Neuronal stem cell (in vitro differentiated cells): ENCODE measurements at regions not wholly inside any gene's neighbourhood (a gene's known extent, or its start where the extent isn't known, plus 50 kb on each side); places are given as distances from the start of the nearest gene placed in this dataset.

Experiments used
- DNase-seq: peaks from one replicate; pipeline ENCODE4 v3.0.0-alpha.2; 2013; ENCODE audit warnings: low spot score
- H2AFZ ChIP-seq: one replicate; pipeline ENCODE4 v1.6.1; 2013; ENCODE audit warnings: mild to moderate bottlenecking, low read length, inconsistent platforms
- H2AK5ac ChIP-seq: 2 replicates; pipeline ENCODE4 v1.6.1; 2013; ENCODE audit warnings: low read depth, mild to moderate bottlenecking, inconsistent platforms, low read length, moderate library complexity, mixed read lengths
- H2BK120ac ChIP-seq: 2 replicates; pipeline ENCODE4 v1.6.1; 2013; ENCODE audit warnings: low read depth, mild to moderate bottlenecking, inconsistent platforms, low read length, moderate library complexity, mixed read lengths
- H2BK12ac ChIP-seq: one replicate; pipeline ENCODE4 v1.6.1; 2013; ENCODE audit warnings: low read length, inconsistent platforms
- H2BK15ac ChIP-seq: 2 replicates; pipeline ENCODE4 v1.6.1; 2013; ENCODE audit warnings: mild to moderate bottlenecking, low read length, inconsistent platforms, mixed read lengths
- H2BK5ac ChIP-seq: one replicate; pipeline ENCODE4 v1.6.1; 2013; ENCODE audit warnings: inconsistent platforms, mild to moderate bottlenecking, low read length, moderate library complexity
- H3K14ac ChIP-seq: one replicate; pipeline ENCODE4 v1.6.1; 2013; ENCODE audit warnings: low read length, inconsistent platforms
- H3K18ac ChIP-seq: 2 replicates; pipeline ENCODE4 v1.6.1; 2013; ENCODE audit warnings: low read length, inconsistent platforms
- H3K23ac ChIP-seq: 2 replicates; pipeline ENCODE4 v1.6.1; 2013; ENCODE audit warnings: low read depth, mild to moderate bottlenecking, mixed read lengths, low read length, inconsistent platforms; ENCODE audit not compliant: poor library complexity
- H3K27ac ChIP-seq: replicated peaks from 3 replicates; pipeline ENCODE4 v1.5.1; 2013; ENCODE audit warnings: low read length, inconsistent platforms
- H3K27me3 ChIP-seq, 3 experiments: 2 replicates each; pipeline ENCODE4 v1.6.1; 2013; ENCODE audit warnings: low read length in 3 of 3, mild to moderate bottlenecking in 2 of 3, inconsistent platforms in 1 of 3, low read depth in 1 of 3, mixed read lengths in 1 of 3, moderate library complexity in 1 of 3; ENCODE audit not compliant: control insufficient read depth in 3 of 3, insufficient read depth in 3 of 3
- H3K36me3 ChIP-seq, 2 donors: replicated peaks in 1 of 2; 2 replicates each; pipeline ENCODE4 v1.6.1; 2013; ENCODE audit warnings: low read length in 2 of 2; ENCODE audit not compliant: control insufficient read depth in 2 of 2, insufficient read depth in 2 of 2
- H3K4ac ChIP-seq: 2 replicates; pipeline ENCODE4 v1.6.1; 2013; ENCODE audit warnings: inconsistent platforms, mild to moderate bottlenecking, low read length, moderate library complexity
- H3K4me1 ChIP-seq, 2 donors: 1 replicate in 1 of 2; 2 replicates in 1 of 2; pipeline ENCODE4 v1.6.1; 2013; ENCODE audit warnings: low read length in 2 of 2, low read depth in 1 of 2; ENCODE audit not compliant: control insufficient read depth in 2 of 2, insufficient read depth in 1 of 2
- H3K4me2 ChIP-seq: one replicate; pipeline ENCODE4 v1.6.1; 2013; ENCODE audit warnings: mild to moderate bottlenecking, low read length, inconsistent platforms; ENCODE audit not compliant: insufficient read depth, poor library complexity, severe bottlenecking
- H3K4me3 ChIP-seq, 2 donors: 2 replicates each; pipeline ENCODE4 v1.5.1; 2013; ENCODE audit warnings: low read length in 2 of 2, mild to moderate bottlenecking in 2 of 2, inconsistent platforms in 1 of 2, moderate library complexity in 1 of 2
- H3K79me1 ChIP-seq: one replicate; pipeline ENCODE4 v1.6.1; 2013; ENCODE audit warnings: low read depth, mild to moderate bottlenecking, inconsistent platforms, low read length, moderate library complexity
- H3K9ac ChIP-seq: one replicate; pipeline ENCODE4 v1.6.1; 2013; ENCODE audit warnings: mild to moderate bottlenecking, low read depth, low read length, inconsistent platforms; ENCODE audit not compliant: poor library complexity
- H3K9me3 ChIP-seq, 2 donors: replicated peaks in 1 of 2; 2 replicates each; pipeline versions ENCODE3 to v1.6.1; 2013; ENCODE audit warnings: low read length in 2 of 2, mild to moderate bottlenecking in 2 of 2, inconsistent platforms in 1 of 2, low read depth in 1 of 2, mixed read lengths in 1 of 2, moderate library complexity in 1 of 2; ENCODE audit not compliant: control insufficient read depth in 2 of 2, insufficient read depth in 1 of 2
- H4K8ac ChIP-seq: one replicate; pipeline ENCODE4 v1.6.1; 2013; ENCODE audit warnings: low read depth, mild to moderate bottlenecking, inconsistent platforms, low read length, moderate library complexity
- H4K91ac ChIP-seq: one replicate; pipeline ENCODE4 v1.6.1; 2013; ENCODE audit warnings: low read length, low read depth, mild to moderate bottlenecking, inconsistent platforms; ENCODE audit not compliant: poor library complexity
- WGBS, 2 donors: extraction: QIAGEN DNeasy Blood & Tissue Kit; methylation state at CpG; one replicate each; pipeline ENCODE4 v1.1.7; 2013; ENCODE audit warnings: missing lambda C conversion rate in 2 of 2, mixed read lengths in 1 of 2; ENCODE audit not compliant: insufficient read length in 2 of 2, insufficient replicate concordance in 1 of 2; ENCODE audit errors: extremely low coverage in 2 of 2; 5-methylcytosine and 5-hydroxymethylcytosine counted together

- H3K27ac ChIP-seq: no peak overlapping the region
- H3K4me3 ChIP-seq: no peak overlapping the region
- no peaks in the 10 kb centered on the region for H3K79me1 ChIP-seq
- no peak overlapping the region for H3K18ac ChIP-seq
- H4K91ac ChIP-seq: no peak overlapping the region
- no peak overlapping the region for H3K9ac ChIP-seq
- no peak overlapping the region for H2AK5ac ChIP-seq
- DNase-seq: no peak
- no CpG with 5 or more reads among the region's 4 CpGs for WGBS, 2 donors
- H3K4ac ChIP-seq: no peak overlapping the region
- H3K27me3 ChIP-seq: no peaks in the 10 kb centered on the region
- no peak overlapping the region for H4K8ac ChIP-seq
- H2BK5ac ChIP-seq: no peak overlapping the region
- H3K4me2 ChIP-seq: no peak overlapping the region
- no peak overlapping the region for H2BK12ac ChIP-seq
- H3K9me3 ChIP-seq: no peaks in the 10 kb centered on the region
- no peak overlapping the region for H3K23ac ChIP-seq
- H2AFZ ChIP-seq: no peak overlapping the region
- no peak overlapping the region for H3K14ac ChIP-seq
- no peaks in the 10 kb centered on the region for H3K4me1 ChIP-seq
- no peak overlapping the region for H2BK120ac ChIP-seq
- H3K36me3 ChIP-seq: no peaks in the 10 kb centered on the region
- no peak overlapping the region for H2BK15ac ChIP-seq
Observed at GRCh38 chr4:163598028-163598427, 103.5 kb downstream of the TMA16 start.

DNA sequence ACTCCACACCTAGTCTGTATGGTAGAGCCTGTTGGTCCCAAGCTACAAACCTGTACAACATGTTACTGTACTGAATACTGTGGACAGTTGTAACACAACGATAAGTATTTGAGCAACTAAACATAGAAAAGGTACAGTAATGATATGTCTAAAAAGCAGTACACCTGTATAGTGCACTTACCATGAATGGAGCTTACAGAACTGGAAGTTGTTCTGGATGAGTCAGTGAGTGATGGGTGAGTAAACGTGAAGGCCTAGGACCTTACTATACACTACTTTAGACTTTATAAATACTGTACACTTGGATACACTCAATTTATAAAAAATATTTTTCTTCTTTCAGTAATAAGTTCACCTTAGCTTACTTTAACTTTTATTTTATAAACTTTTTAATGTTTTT lies 104.0 kb downstream of the TMA16 start:
- no peaks in the 10 kb centered on the region for H3K9me3 ChIP-seq
- no peak overlapping the region for H2BK15ac ChIP-seq
- no peaks in the 10 kb centered on the region for H3K36me3 ChIP-seq
- no peak overlapping the region for H3K4ac ChIP-seq
- no peak overlapping the region for H2BK12ac ChIP-seq
- no peak overlapping the region for H4K8ac ChIP-seq
- H3K4me2 ChIP-seq: no peak overlapping the region
- H3K23ac ChIP-seq: no peak overlapping the region
- no peak for DNase-seq
- no peaks in the 10 kb centered on the region for H3K27me3 ChIP-seq
- no peak overlapping the region for H2BK5ac ChIP-seq
- H3K9ac ChIP-seq: no peak overlapping the region
- no peak overlapping the region for H2AK5ac ChIP-seq
- no CpG with 5 or more reads among the region's 2 CpGs for WGBS, 2 donors
- no peak overlapping the region for H3K18ac ChIP-seq
- no peak overlapping the region for H4K91ac ChIP-seq
- no peak overlapping the region for H2AFZ ChIP-seq
- H2BK120ac ChIP-seq: no peak overlapping the region
- H3K79me1 ChIP-seq: no peaks in the 10 kb centered on the region
- no peak overlapping the region for H3K27ac ChIP-seq
- no peak overlapping the region for H3K14ac ChIP-seq
- no peak overlapping the region for H3K4me3 ChIP-seq
- no peaks in the 10 kb centered on the region for H3K4me1 ChIP-seq

DNA sequence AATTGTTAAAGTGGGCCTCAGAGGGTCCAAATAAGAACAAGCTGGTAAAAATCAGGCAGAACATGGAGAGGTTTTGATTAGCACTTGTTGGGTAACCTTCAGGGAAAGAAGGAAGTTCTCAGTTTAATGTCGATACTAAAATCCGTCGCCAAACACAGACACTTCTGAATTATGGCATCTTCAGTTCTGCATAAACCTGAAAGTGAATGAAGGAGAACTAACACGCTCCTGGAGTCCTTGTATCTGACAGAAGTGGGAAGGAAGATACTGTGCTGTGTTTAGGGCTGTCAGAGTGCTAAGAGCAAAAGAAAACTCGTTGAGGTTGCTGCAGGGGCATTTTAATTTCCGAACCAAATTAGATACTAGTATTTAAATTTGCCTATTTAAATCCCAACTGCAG lies 106.2 kb downstream of the TMA16 start:
- Histone ChIP-seq H3K9me3 (no peaks in the 10 kb centered on the region), H2BK5ac (no peak overlapping the region), H2BK120ac (no peak overlapping the region), H2AFZ (no peak overlapping the region), H2BK15ac (no peak overlapping the region), H3K9ac (no peak overlapping the region), H3K27ac (no peak overlapping the region), H2AK5ac (no peak overlapping the region), H3K23ac (no peak overlapping the region), H4K8ac (no peak overlapping the region), H3K4me2 (no peak overlapping the region), H3K4me1 (no peaks in the 10 kb centered on the region), H2BK12ac (no peak overlapping the region), H3K36me3 (no peaks in the 10 kb centered on the region), H3K4ac (no peak overlapping the region), H3K4me3 (no peak overlapping the region), H3K14ac (no peak overlapping the region), H3K79me1 (no peaks in the 10 kb centered on the region), H3K18ac (no peak overlapping the region), H4K91ac (no peak overlapping the region), H3K27me3 (no peaks in the 10 kb centered on the region)
- DNase-seq: no peak
- no CpG with 5 or more reads among the region's 6 CpGs for WGBS, 2 donors

DNA sequence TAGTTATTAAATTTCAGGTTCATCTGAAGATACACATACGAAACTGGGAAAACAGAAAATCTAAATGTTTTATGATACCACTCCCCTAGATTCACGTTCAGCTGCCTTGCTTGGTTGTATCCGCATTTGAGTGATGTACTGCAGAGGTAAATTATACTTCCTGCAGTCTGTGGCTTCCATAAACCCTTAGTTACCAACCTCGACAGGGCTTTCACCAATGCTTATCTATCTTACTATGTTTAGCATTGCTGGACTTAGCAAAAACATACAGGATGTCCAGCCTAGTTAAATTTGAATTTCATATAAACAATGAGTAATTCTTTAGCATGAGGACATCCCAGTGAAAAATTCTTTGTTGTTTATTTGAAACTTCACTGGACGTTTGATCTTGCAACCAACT lies 108.8 kb downstream of the TMA16 start:
- Histone ChIP-seq H2BK5ac (no peak overlapping the region), H3K27ac (no peak overlapping the region), H2BK12ac (no peak overlapping the region)

More for the DNA sequence above, 108.8 kb downstream of the TMA16 start:
- no peaks in the 10 kb centered on the region for H3K79me1 ChIP-seq
- no peak overlapping the region for H3K23ac ChIP-seq
- no peak overlapping the region for H4K91ac ChIP-seq
- no peaks in the 10 kb centered on the region for H3K4me1 ChIP-seq
- no peaks in the 10 kb centered on the region for H3K36me3 ChIP-seq
- no peak overlapping the region for H3K4ac ChIP-seq
- no peak overlapping the region for H4K8ac ChIP-seq
- H3K14ac ChIP-seq: no peak overlapping the region
- no peak overlapping the region for H2BK120ac ChIP-seq
- whole genome bisulfite sequencing, 2 donors: no CpG with 5 or more reads among the region's 5 CpGs
- no peak overlapping the region for H3K9ac ChIP-seq
- no peaks in the 10 kb centered on the region for H3K9me3 ChIP-seq
- H2BK15ac ChIP-seq: no peak overlapping the region
- H2AK5ac ChIP-seq: no peak overlapping the region
- DNase-seq: no peak
- H3K4me3 ChIP-seq: no peak overlapping the region
- H3K27me3 ChIP-seq: no peaks in the 10 kb centered on the region
- H3K4me2 ChIP-seq: no peak overlapping the region
- no peak overlapping the region for H2AFZ ChIP-seq
- no peak overlapping the region for H3K18ac ChIP-seq
